Adipocyte (in vitro differentiated cells): ENCODE measurements at regions not wholly inside any gene's neighbourhood (a gene's known extent, or its start where the extent isn't known, plus 50 kb on each side); places are given as distances from the start of the nearest gene placed in this dataset.
"Not testable (repeated sequence)": the region's sequence is repeated elsewhere in the genome, so short reads cannot be mapped to it uniquely, and the experiment has no call there.

ENCODE experiments used
- DNase-seq: peaks from one replicate; pipeline ENCODE4 v3.0.0-alpha.2; 2015; ENCODE audit warnings: low read depth
- H3K27me3 ChIP-seq: replicated peaks from 2 replicates; pipeline ENCODE4 v1.7.0; 2013; ENCODE audit warnings: mild to moderate bottlenecking, low read length, moderate library complexity; ENCODE audit not compliant: control insufficient read depth, insufficient read depth
- H3K36me3 ChIP-seq: 2 replicates; pipeline ENCODE4 v1.7.0; 2013; ENCODE audit warnings: low read length, mild to moderate bottlenecking, moderate library complexity; ENCODE audit not compliant: control insufficient read depth, insufficient read depth, severe bottlenecking
- H3K4me1 ChIP-seq: 2 replicates; pipeline ENCODE4 v1.7.0; 2013; ENCODE audit warnings: mild to moderate bottlenecking, low read length, moderate library complexity; ENCODE audit not compliant: control insufficient read depth, insufficient read depth
- H3K4me3 ChIP-seq: 2 replicates; pipeline ENCODE4 v1.7.0; 2013; ENCODE audit warnings: mild to moderate bottlenecking, low read length, moderate library complexity
- H3K9ac ChIP-seq: 2 replicates; pipeline ENCODE4 v1.7.0; 2013; ENCODE audit warnings: mild to moderate bottlenecking, low read length, moderate library complexity
- H3K9me3 ChIP-seq: 2 replicates; pipeline ENCODE4 v1.7.0; 2013; ENCODE audit warnings: mild to moderate bottlenecking, low read length, moderate library complexity; ENCODE audit not compliant: control insufficient read depth

GRCh38 chr12:131279281-131279921 is 325.7 kb downstream of the ADGRD1 start:
- DNase-seq = no peak
- no peaks in the 10 kb centered on the region for H3K9me3 ChIP-seq
- peaks cover 38% of the 10 kb centered on the region for H3K27me3 ChIP-seq
- no peak overlapping the region for H3K9ac ChIP-seq
- H3K4me1 ChIP-seq = no peaks in the 10 kb centered on the region
- H3K4me3 ChIP-seq = no peak overlapping the region
- no peaks in the 10 kb centered on the region for H3K36me3 ChIP-seq

GRCh38 chr12:131280426-131280825 is 326.7 kb downstream of the ADGRD1 start:
- no peak overlapping the region for H3K4me3 ChIP-seq
- no peaks in the 10 kb centered on the region for H3K9me3 ChIP-seq
- H3K4me1 ChIP-seq = no peaks in the 10 kb centered on the region
- H3K27me3 ChIP-seq = peaks cover 30% of the 10 kb centered on the region
- H3K36me3 ChIP-seq = no peaks in the 10 kb centered on the region
- H3K9ac ChIP-seq = no peak overlapping the region
- no peak for DNase-seq

- DNase-seq = no peak
- no peak overlapping the region for H3K9ac ChIP-seq
- no peak overlapping the region for H3K4me3 ChIP-seq
- H3K36me3 ChIP-seq = no peaks in the 10 kb centered on the region
- peaks cover 24% of the 10 kb centered on the region for H3K27me3 ChIP-seq
- H3K9me3 ChIP-seq = no peaks in the 10 kb centered on the region
- H3K4me1 ChIP-seq = no peaks in the 10 kb centered on the region
These were observed 327.3 kb downstream of the ADGRD1 start for GRCh38 chr12:131281016-131281415.

- peaks cover 20% of the 10 kb centered on the region for H3K27me3 ChIP-seq
- no peak for DNase-seq
- H3K4me1 ChIP-seq = no peaks in the 10 kb centered on the region
- no peaks in the 10 kb centered on the region for H3K36me3 ChIP-seq
- H3K9me3 ChIP-seq = no peaks in the 10 kb centered on the region
- H3K9ac ChIP-seq = no peak overlapping the region
- H3K4me3 ChIP-seq = no peak overlapping the region
These were observed 328.8 kb downstream of the ADGRD1 start for GRCh38 chr12:131282292-131283080.

- Histone ChIP-seq H3K4me1 (no peaks in the 10 kb centered on the region), H3K27me3 (peaks cover 28% of the 10 kb centered on the region)
These were observed 329.6 kb downstream of the ADGRD1 start for GRCh38 chr12:131283191-131283861.

GRCh38 chr12:131283862-131284825 is 330.4 kb downstream of the ADGRD1 start:
- H3K27me3 ChIP-seq = peaks cover 27% of the 10 kb centered on the region
- DNase-seq, H3K4me1 ChIP-seq, H3K9ac ChIP-seq, H3K4me3 ChIP-seq, H3K9me3 ChIP-seq, H3K36me3 ChIP-seq: not testable (repeated sequence)

More at GRCh38 chr12:131283191-131283861, 329.6 kb downstream of the ADGRD1 start:
- no peak for DNase-seq
- no peak overlapping the region for H3K9ac ChIP-seq
- H3K4me3 ChIP-seq = no peak overlapping the region
- no peaks in the 10 kb centered on the region for H3K9me3 ChIP-seq
- no peaks in the 10 kb centered on the region for H3K36me3 ChIP-seq

GRCh38 chr12:131284954-131285904 is 331.5 kb downstream of the ADGRD1 start:
- DNase-seq, H3K36me3 ChIP-seq, H3K9me3 ChIP-seq: not testable (repeated sequence)

GRCh38 chr12:131285905-131286295 is 332.2 kb downstream of the ADGRD1 start:
- not testable (repeated sequence) for H3K9me3 ChIP-seq, DNase-seq, H3K4me3 ChIP-seq

More at GRCh38 chr12:131284954-131285904, 331.5 kb downstream of the ADGRD1 start:
- peaks cover 25% of the 10 kb centered on the region for H3K27me3 ChIP-seq
- not testable (repeated sequence) for H3K4me3 ChIP-seq, H3K9ac ChIP-seq, H3K4me1 ChIP-seq

GRCh38 chr12:131286301-131286700 is 332.6 kb downstream of the ADGRD1 start:
- not testable (repeated sequence) for H3K4me3 ChIP-seq, H3K36me3 ChIP-seq, H3K9ac ChIP-seq, DNase-seq, H3K9me3 ChIP-seq, H3K4me1 ChIP-seq
- peaks cover 19% of the 10 kb centered on the region for H3K27me3 ChIP-seq

More at GRCh38 chr12:131285905-131286295, 332.2 kb downstream of the ADGRD1 start:
- not testable (repeated sequence) for H3K36me3 ChIP-seq, H3K4me1 ChIP-seq, H3K9ac ChIP-seq
- H3K27me3 ChIP-seq = peaks cover 21% of the 10 kb centered on the region
